PFSK-1 (cell line): ENCODE measurements at regions not wholly inside any gene's neighbourhood (a gene's known extent, or its start where the extent isn't known, plus 50 kb on each side); places are given as distances from the start of the nearest gene placed in this dataset.

Experiments used
- FOXP2 ChIP-seq: optimal IDR thresholded peaks from 2 replicates; pipeline ENCODE3; 2011; ENCODE audit warnings: borderline replicate concordance, control low read depth, inconsistent platforms; ENCODE audit not compliant: insufficient read depth; ENCODE audit errors: extremely low read length, extremely low read depth
- POLR2AphosphoS5 ChIP-seq: IDR thresholded peaks from 2 replicates; pipeline ENCODE4 v1.6.1; 2012; ENCODE audit warnings: low read depth, mild to moderate bottlenecking, control low read depth, low read length, moderate library complexity
- SIN3A ChIP-seq: IDR thresholded peaks from 2 replicates; pipeline ENCODE4 v1.6.1; 2012; ENCODE audit warnings: mild to moderate bottlenecking, low read length, moderate library complexity, borderline replicate concordance; ENCODE audit not compliant: insufficient read depth
- TAF1 ChIP-seq: IDR thresholded peaks from 2 replicates; pipeline ENCODE4 v1.6.1; 2012; ENCODE audit warnings: low read length, control low read depth, borderline replicate concordance; ENCODE audit not compliant: insufficient read depth
- TF ChIP-seq, protein P1 (sequence below), 2 experiments: IDR thresholded peaks; 2 replicates each; pipeline versions ENCODE4 v1.6.1 to v1.8.0; 2011 to 2012; ENCODE audit warnings: low read depth in 2 of 2, low read length in 2 of 2, control low read depth in 1 of 2, inconsistent platforms in 1 of 2, mild to moderate bottlenecking in 1 of 2, moderate library complexity in 1 of 2; ENCODE audit not compliant: insufficient read depth in 1 of 2

DNA sequence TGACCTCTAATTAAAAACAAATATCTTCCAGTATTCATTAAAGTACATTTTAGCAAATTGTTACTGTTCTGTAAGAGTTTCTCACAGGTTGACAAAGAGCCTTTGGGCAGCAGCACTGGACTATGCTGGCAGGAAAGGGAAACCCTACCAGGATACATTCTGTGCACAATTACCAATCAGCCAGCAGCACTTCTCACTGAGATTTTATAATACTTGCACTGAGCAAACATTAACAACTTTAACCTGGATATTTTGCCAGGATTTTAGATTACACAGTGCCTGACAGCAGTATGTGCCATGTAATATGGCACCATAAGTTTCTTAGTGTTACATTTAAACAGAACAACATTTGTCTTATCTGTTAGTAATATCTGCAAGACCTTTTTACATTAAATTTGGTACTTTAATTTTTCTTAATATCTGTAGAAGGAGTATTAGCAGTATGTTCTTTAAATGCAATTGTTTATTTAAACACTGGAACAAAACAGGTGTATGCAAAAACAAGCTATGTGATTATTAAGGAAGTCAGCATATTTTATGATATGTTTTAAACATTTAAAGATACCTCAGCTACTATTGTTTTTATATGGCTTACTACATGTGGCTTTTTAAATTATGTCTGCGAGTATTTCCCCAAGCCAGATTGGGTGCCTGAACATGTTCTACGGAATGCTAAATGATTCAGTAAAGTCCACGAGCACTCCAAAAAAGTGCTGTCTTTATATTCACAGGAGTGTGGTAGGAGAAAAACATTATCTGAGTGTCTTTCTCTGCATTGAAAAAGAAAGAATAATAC is 699.0 kb upstream of the LUZP2 start:
- no peak for TF ChIP-seq FOXP2
- TF ChIP-seq SIN3A, result no peak
- TF ChIP-seq, protein P1, sequence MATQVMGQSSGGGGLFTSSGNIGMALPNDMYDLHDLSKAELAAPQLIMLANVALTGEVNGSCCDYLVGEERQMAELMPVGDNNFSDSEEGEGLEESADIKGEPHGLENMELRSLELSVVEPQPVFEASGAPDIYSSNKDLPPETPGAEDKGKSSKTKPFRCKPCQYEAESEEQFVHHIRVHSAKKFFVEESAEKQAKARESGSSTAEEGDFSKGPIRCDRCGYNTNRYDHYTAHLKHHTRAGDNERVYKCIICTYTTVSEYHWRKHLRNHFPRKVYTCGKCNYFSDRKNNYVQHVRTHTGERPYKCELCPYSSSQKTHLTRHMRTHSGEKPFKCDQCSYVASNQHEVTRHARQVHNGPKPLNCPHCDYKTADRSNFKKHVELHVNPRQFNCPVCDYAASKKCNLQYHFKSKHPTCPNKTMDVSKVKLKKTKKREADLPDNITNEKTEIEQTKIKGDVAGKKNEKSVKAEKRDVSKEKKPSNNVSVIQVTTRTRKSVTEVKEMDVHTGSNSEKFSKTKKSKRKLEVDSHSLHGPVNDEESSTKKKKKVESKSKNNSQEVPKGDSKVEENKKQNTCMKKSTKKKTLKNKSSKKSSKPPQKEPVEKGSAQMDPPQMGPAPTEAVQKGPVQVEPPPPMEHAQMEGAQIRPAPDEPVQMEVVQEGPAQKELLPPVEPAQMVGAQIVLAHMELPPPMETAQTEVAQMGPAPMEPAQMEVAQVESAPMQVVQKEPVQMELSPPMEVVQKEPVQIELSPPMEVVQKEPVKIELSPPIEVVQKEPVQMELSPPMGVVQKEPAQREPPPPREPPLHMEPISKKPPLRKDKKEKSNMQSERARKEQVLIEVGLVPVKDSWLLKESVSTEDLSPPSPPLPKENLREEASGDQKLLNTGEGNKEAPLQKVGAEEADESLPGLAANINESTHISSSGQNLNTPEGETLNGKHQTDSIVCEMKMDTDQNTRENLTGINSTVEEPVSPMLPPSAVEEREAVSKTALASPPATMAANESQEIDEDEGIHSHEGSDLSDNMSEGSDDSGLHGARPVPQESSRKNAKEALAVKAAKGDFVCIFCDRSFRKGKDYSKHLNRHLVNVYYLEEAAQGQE (IDR thresholded peaks at IDR 0.05; ENCODE audit: insufficient read depth in 1 of 2, low read depth in 2 of 2, low read length in 2 of 2), result no peak
- TF ChIP-seq TAF1, result no peak
- no peak for TF ChIP-seq POLR2AphosphoS5

DNA sequence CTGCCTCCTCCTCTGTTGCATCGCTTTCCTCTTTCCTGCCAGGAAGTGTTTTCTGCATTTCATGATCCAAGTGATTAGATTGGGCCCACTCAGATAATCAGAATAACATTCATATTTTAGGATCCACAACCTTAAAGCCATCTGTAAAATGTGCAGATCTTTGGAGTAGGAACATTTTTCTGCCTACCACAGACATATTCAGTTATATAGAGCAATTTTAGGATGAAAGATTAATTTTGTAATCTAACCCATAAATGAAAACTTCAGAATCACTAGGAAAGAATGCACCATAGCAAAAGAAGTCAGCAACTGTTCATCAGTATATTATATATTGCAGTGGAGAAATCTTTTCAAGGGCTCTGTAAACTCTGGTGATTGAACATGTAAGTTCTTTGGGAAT is 659.9 kb upstream of the LUZP2 start:
- TF ChIP-seq SIN3A (no peak), TAF1 (no peak), POLR2AphosphoS5 (no peak), FOXP2 (no peak)
- TF ChIP-seq, protein P1 (IDR thresholded peaks at IDR 0.05; ENCODE audit: insufficient read depth in 1 of 2, low read depth in 2 of 2, low read length in 2 of 2), result no peak

DNA sequence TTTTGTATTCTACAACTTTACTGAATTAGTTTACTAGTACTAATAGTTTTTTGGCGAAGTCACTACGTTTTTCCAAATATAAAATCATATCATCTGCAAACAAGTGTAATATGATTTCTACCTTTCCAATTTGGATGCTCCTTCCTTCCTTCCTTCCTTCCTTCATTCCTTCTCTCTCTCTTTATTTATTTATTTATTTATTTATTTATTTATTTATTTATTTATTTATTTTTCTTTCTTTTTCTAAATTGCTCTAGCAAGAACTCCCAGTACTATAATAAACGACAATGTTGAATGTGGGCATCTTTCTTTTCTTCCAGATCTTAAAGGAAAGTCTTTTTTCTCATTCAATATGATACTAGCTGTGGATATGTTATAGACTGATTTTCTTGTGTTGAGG is 656.0 kb upstream of the LUZP2 start:
- no peak for TF ChIP-seq POLR2AphosphoS5
- TF ChIP-seq, protein P1 (IDR thresholded peaks at IDR 0.05; ENCODE audit: insufficient read depth in 1 of 2, low read depth in 2 of 2, low read length in 2 of 2), result no peak
- no peak for TF ChIP-seq FOXP2
- TF ChIP-seq SIN3A, result no peak
- no peak for TF ChIP-seq TAF1

DNA sequence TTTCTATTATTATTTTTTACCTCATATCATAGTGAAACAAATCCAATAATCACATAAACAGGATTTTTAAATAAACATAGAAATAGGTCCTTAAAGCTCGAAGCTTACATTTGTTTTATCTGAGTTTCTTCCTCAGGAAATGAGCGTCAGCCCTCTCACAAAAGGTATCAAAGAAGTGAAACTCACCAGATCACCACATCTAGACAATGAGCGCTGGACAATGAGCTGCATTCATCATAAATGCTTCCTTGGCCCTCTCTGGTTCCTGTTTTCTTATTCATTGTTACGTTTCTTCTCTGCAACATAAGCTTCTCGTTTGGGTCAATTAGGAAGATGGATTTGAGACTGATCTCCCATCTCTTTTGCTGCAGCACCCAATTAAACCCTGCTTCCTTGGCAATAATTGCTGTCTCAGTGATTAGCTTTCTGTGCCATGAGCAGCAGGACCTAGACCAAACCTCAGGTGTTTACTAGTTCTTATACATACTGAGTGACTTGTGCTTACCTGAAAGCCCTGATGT is 649.9 kb upstream of the LUZP2 start:
- TF ChIP-seq FOXP2 (no peak), POLR2AphosphoS5 (no peak), TAF1 (no peak), SIN3A (no peak)
- TF ChIP-seq, protein P1 (IDR thresholded peaks at IDR 0.05; ENCODE audit: insufficient read depth in 1 of 2, low read depth in 2 of 2, low read length in 2 of 2), result no peak
